WERI-Rb-1 (cell line): ENCODE measurements at regions not wholly inside any gene's neighbourhood (a gene's known extent, or its start where the extent isn't known, plus 50 kb on each side); places are given as distances from the start of the nearest gene placed in this dataset.

Experiments
- DNase-seq: peaks from one replicate; pipeline ENCODE4 v3.0.0-alpha.2; 2020
- H3K27ac ChIP-seq: fragments of 250-450 bp; sonication (Bioruptor Pico); 2 replicates; pipeline ENCODE4 v1.5.1; 2020; ENCODE audit warnings: mild to moderate bottlenecking, moderate library complexity
- H3K27me3 ChIP-seq: fragments of 250-450 bp; sonication (Bioruptor Pico); 2 replicates; pipeline ENCODE4 v1.5.1; 2021; ENCODE audit warnings: mild to moderate bottlenecking, low read depth, moderate library complexity; ENCODE audit not compliant: insufficient read depth, severe bottlenecking
- H3K36me3 ChIP-seq: fragments of 250-450 bp; sonication (Bioruptor Pico); 2 replicates; pipeline ENCODE4 v1.5.1; 2020; ENCODE audit warnings: mild to moderate bottlenecking, moderate library complexity
- H3K4me3 ChIP-seq: 2 replicates; pipeline ENCODE4 v1.5.1; 2011; ENCODE audit warnings: low read depth, mild to moderate bottlenecking, control low read depth, low read length
- H3K9me3 ChIP-seq: fragments of 250-450 bp; sonication (Bioruptor Pico); 2 replicates; pipeline ENCODE4 v1.5.1; 2021; ENCODE audit warnings: mild to moderate bottlenecking, moderate library complexity; ENCODE audit not compliant: severe bottlenecking
- CTCF ChIP-seq: IDR thresholded peaks from 2 replicates; pipeline ENCODE4 v1.5.1; 2011; ENCODE audit warnings: low read depth, mild to moderate bottlenecking, control low read depth, inconsistent platforms, low read length

GRCh38 chr1:233459470-233459945 is 132.0 kb downstream of the MAP3K21 start:
- H3K9me3 ChIP-seq = no peaks in the 10 kb centered on the region
- no peaks in the 10 kb centered on the region for H3K36me3 ChIP-seq
- no peak overlapping the region for H3K27ac ChIP-seq
- TF ChIP-seq CTCF = no peak
- no peak for DNase-seq
- H3K27me3 ChIP-seq = peaks cover 91% of the 10 kb centered on the region
- no peak overlapping the region for H3K4me3 ChIP-seq

GRCh38 chr1:233459968-233460367 is 132.4 kb downstream of the MAP3K21 start:
- no peak for TF ChIP-seq CTCF
- H3K27ac ChIP-seq = no peak overlapping the region
- H3K9me3 ChIP-seq = no peaks in the 10 kb centered on the region
- DNase-seq = no peak
- no peak overlapping the region for H3K4me3 ChIP-seq
- no peaks in the 10 kb centered on the region for H3K36me3 ChIP-seq
- H3K27me3 ChIP-seq = peaks cover 91% of the 10 kb centered on the region

GRCh38 chr1:233460692-233461091 is 133.2 kb downstream of the MAP3K21 start:
- DNase-seq = no peak
- H3K36me3 ChIP-seq = no peaks in the 10 kb centered on the region
- H3K4me3 ChIP-seq = no peak overlapping the region
- no peak for TF ChIP-seq CTCF
- peaks cover 91% of the 10 kb centered on the region for H3K27me3 ChIP-seq
- H3K27ac ChIP-seq = no peak overlapping the region
- H3K9me3 ChIP-seq = peaks cover 6% of the 10 kb centered on the region

GRCh38 chr1:233461847-233462246 is 134.3 kb downstream of the MAP3K21 start:
- no peak for TF ChIP-seq CTCF
- Histone ChIP-seq H3K4me3 (no peak overlapping the region), H3K27me3 (peaks cover 93% of the 10 kb centered on the region), H3K27ac (no peak overlapping the region), H3K36me3 (no peaks in the 10 kb centered on the region), H3K9me3 (peaks cover 11% of the 10 kb centered on the region)
- DNase-seq = no peak

- Histone ChIP-seq H3K27ac (no peak overlapping the region), H3K4me3 (no peak overlapping the region), H3K36me3 (no peaks in the 10 kb centered on the region), H3K27me3 (peaks cover 94% of the 10 kb centered on the region), H3K9me3 (peaks cover 11% of the 10 kb centered on the region)
- DNase-seq = no peak
- TF ChIP-seq CTCF = no peak
These were observed 135.8 kb downstream of the MAP3K21 start for GRCh38 chr1:233463333-233463732.

- no peak for TF ChIP-seq CTCF
- Histone ChIP-seq H3K9me3 (peaks cover 11% of the 10 kb centered on the region), H3K4me3 (no peak overlapping the region), H3K27me3 (peaks cover 85% of the 10 kb centered on the region), H3K27ac (no peak overlapping the region), H3K36me3 (no peaks in the 10 kb centered on the region)
- DNase-seq = no peak
These were observed 138.3 kb downstream of the MAP3K21 start for GRCh38 chr1:233465745-233466343.
